B cell (primary cell): ENCODE measurements at regions not wholly inside any gene's neighbourhood (a gene's known extent, or its start where the extent isn't known, plus 50 kb on each side); places are given as distances from the start of the nearest gene placed in this dataset.

Experiments used
- ATAC-seq: fragments of 200-7000 bp; cut with Tn5 transposase; one replicate; pipeline ENCODE4 v1.10.0; 2021; ENCODE audit warnings: low read depth, mild to moderate bottlenecking, moderate number of reproducible peaks, moderate library complexity
- CTCF ChIA-PET: fragments of 350-600 bp; sonication (Branson Sonifier 250); formaldehyde crosslinking; loops from one replicate; lab custom pipeline; 2021; ENCODE audit warnings: antibody characterized with exemption, inconsistent platforms; lab: Charles Lee
- POLR2A ChIA-PET: fragments of 350-600 bp; sonication (Branson Sonifier 250); formaldehyde crosslinking; loops from one replicate; lab custom pipeline; 2021; ENCODE audit warnings: antibody characterized with exemption; lab: Charles Lee
- DNase-seq: peaks from one replicate; pipeline ENCODE4 v3.0.0; 2013
- H2AFZ ChIP-seq: 2 replicates; pipeline ENCODE4 v1.6.1; 2012; ENCODE audit warnings: mild to moderate bottlenecking, low read depth, low read length; ENCODE audit not compliant: insufficient read depth, poor library complexity, severe bottlenecking
- H3K27ac ChIP-seq, 2 donors: 1 replicate in 1 of 2; 2 replicates in 1 of 2; pipeline ENCODE4 v1.5.1; 2012 to 2013; ENCODE audit warnings: low read length in 2 of 2, mild to moderate bottlenecking in 2 of 2, moderate library complexity in 1 of 2
- H3K27me3 ChIP-seq, 4 experiments: fragments of 200-600 bp in 1 of 4; sonication (generic) in 1 of 4; replicated peaks in 1 of 4; 1 replicate in 2 of 4; 2 replicates in 2 of 4; pipeline versions ENCODE4 v1.6.1 to v1.7.0; 2013 to 2016; ENCODE audit warnings: low read length in 3 of 4, mild to moderate bottlenecking in 2 of 4, mixed read lengths in 1 of 4, moderate library complexity in 1 of 4; ENCODE audit not compliant: insufficient read depth in 4 of 4, control insufficient read depth in 3 of 4; ENCODE audit errors: control extremely low read depth in 1 of 4
- H3K36me3 ChIP-seq, 2 experiments: replicated peaks in 1 of 2; 1 replicate in 1 of 2; 2 replicates in 1 of 2; pipeline versions ENCODE4 v1.6.1 to v1.7.1; 2013; ENCODE audit warnings: low read length in 1 of 2; ENCODE audit not compliant: insufficient read depth in 2 of 2, control insufficient read depth in 1 of 2; ENCODE audit errors: control extremely low read depth in 1 of 2, extremely low read depth in 1 of 2
- H3K4me1 ChIP-seq, 2 donors: fragments of 200-600 bp in 1 of 2; sonication (generic) in 1 of 2; 1 replicate in 1 of 2; 2 replicates in 1 of 2; pipeline versions ENCODE4 v1.5.1 to v1.6.1; 2013 to 2017; ENCODE audit warnings: low read length in 2 of 2; ENCODE audit not compliant: control insufficient read depth in 2 of 2, insufficient read depth in 2 of 2
- H3K4me2 ChIP-seq: replicated peaks from 2 replicates; pipeline ENCODE3; 2012; ENCODE audit warnings: mild to moderate bottlenecking, low read depth, low read length; ENCODE audit not compliant: poor library complexity, severe bottlenecking
- H3K4me3 ChIP-seq, 5 experiments: fragments of 200-600 bp in 1 of 5; sonication (generic) in 1 of 5; 1 replicate in 3 of 5; 2 replicates in 2 of 5; pipeline versions ENCODE4 v1.5.1 to v1.7.0; 2011 to 2016; ENCODE audit warnings: low read length in 4 of 5, mild to moderate bottlenecking in 4 of 5, low read depth in 2 of 5, control low read depth in 1 of 5, moderate library complexity in 1 of 5; ENCODE audit not compliant: insufficient read depth in 1 of 5; ENCODE audit errors: control extremely low read depth in 1 of 5, extremely low read depth in 1 of 5
- H3K79me2 ChIP-seq: fragments of 200-600 bp; sonication (generic); one replicate; pipeline ENCODE4 v1.6.0; 2016; ENCODE audit warnings: low read length; ENCODE audit not compliant: control insufficient read depth, insufficient read depth
- H3K9ac ChIP-seq: fragments of 200-600 bp; sonication (generic); 2 replicates; pipeline ENCODE4 v1.6.1; 2017; ENCODE audit warnings: mild to moderate bottlenecking, low read length, moderate library complexity
- H3K9me3 ChIP-seq, 3 donors: one replicate each; pipeline versions ENCODE4 v1.6.1 to v1.7.1; 2013; ENCODE audit warnings: low read length in 2 of 3; ENCODE audit not compliant: control insufficient read depth in 2 of 3, insufficient read depth in 1 of 3; ENCODE audit errors: control extremely low read depth in 1 of 3
- H4K20me1 ChIP-seq: 2 replicates; pipeline ENCODE4 v1.6.0; 2012; ENCODE audit warnings: mild to moderate bottlenecking, low read length; ENCODE audit not compliant: insufficient read depth, control insufficient read depth, poor library complexity, severe bottlenecking
- H3K27ac Mint-ChIP-seq: one replicate; pipeline ENCODE4 v1.8.0; 2021; ENCODE audit warnings: mixed read lengths
- H3K27me3 Mint-ChIP-seq: one replicate; pipeline ENCODE4 v1.8.0; 2021; ENCODE audit warnings: mixed read lengths
- H3K4me1 Mint-ChIP-seq: one replicate; pipeline ENCODE4 v1.8.0; 2021; ENCODE audit warnings: mixed read lengths
- H3K4me3 Mint-ChIP-seq: one replicate; pipeline ENCODE4 v1.8.0; 2021; ENCODE audit warnings: mixed read lengths
- H3K9me3 Mint-ChIP-seq: one replicate; pipeline ENCODE4 v1.8.0; 2022; ENCODE audit warnings: mixed read lengths; ENCODE audit not compliant: insufficient read depth
- CTCF ChIP-seq: fragments of 200-600 bp; IDR thresholded peaks from one replicate; pipeline ENCODE4 v1.8.0; 2022; ENCODE audit warnings: antibody characterized with exemption, mild to moderate bottlenecking
- EZH2 ChIP-seq: IDR thresholded peaks from 2 replicates; pipeline ENCODE4 v1.6.1; 2012; ENCODE audit warnings: borderline replicate concordance, low read depth, mild to moderate bottlenecking, moderate library complexity, low read length; ENCODE audit not compliant: insufficient read depth, poor library complexity, severe bottlenecking
- WGBS: methylation state at CpG from one replicate; pipeline ENCODE4 v1.1.5; 2013; ENCODE audit warnings: missing lambda C conversion rate; ENCODE audit not compliant: insufficient coverage; 5-methylcytosine and 5-hydroxymethylcytosine counted together
- intact Hi-C: fragments of 100-400 bp; cut with micrococcal nuclease; formaldehyde crosslinking; loops from one replicate; pipeline ENCODE4 v1.10.0; 2022

- Histone ChIP-seq H3K79me2 (no peaks in the 10 kb centered on the region), H3K27ac (no peak overlapping the region), H3K4me3 (no peak overlapping the region), H2AFZ (no peak overlapping the region), H3K9me3 (no peaks in the 10 kb centered on the region), H3K4me1 (no peaks in the 10 kb centered on the region), H3K27me3 (peaks cover 0 to 4% (median 0%) of the 10 kb centered on the region in 4 experiments), H3K36me3 (no peaks in the 10 kb centered on the region), H4K20me1 (no peaks in the 10 kb centered on the region), H3K9ac (no peak overlapping the region), H3K4me2 (no peak overlapping the region)
- no peaks in the 10 kb centered on the region for H3K9me3 Mint-ChIP-seq
- ChIA-PET CTCF (interaction anchor here (1.6 kb wide), 1 partner anchor 8 kb away, joined by 10 read pairs; no protein-coding TSS in a partner anchor), POLR2A (no interaction called here)
- ATAC-seq (no peak), DNase-seq (no peak)
- no peaks in the 10 kb centered on the region for H3K4me1 Mint-ChIP-seq
- TF ChIP-seq EZH2 (no peak), CTCF (no peak)
- intact Hi-C loops: no loop called here
- H3K27me3 Mint-ChIP-seq: peaks cover 13% of the 10 kb centered on the region
- H3K4me3 Mint-ChIP-seq: no peak overlapping the region
- WGBS: 37% methylated on average over 4 of the region's 6 CpGs
- no peak overlapping the region for H3K27ac Mint-ChIP-seq
Observed at GRCh38 chr5:61666064-61666621, 334.1 kb downstream of the ZSWIM6 start.

GRCh38 chr5:61667525-61668218, 335.6 kb downstream of the ZSWIM6 start:
- H3K4me3 ChIP-seq: no peak overlapping the region

More at GRCh38 chr5:61667525-61668218, 335.6 kb downstream of the ZSWIM6 start:
- Mint-ChIP-seq H3K27me3 (peaks cover 8% of the 10 kb centered on the region), H3K4me1 (peaks cover 2% of the 10 kb centered on the region), H3K9me3 (no peaks in the 10 kb centered on the region), H3K4me3 (no peak overlapping the region), H3K27ac (no peak overlapping the region)
- Histone ChIP-seq H4K20me1 (no peaks in the 10 kb centered on the region), H3K27ac (no peak overlapping the region), H3K27me3 (peaks cover 0 to 4% (median 0%) of the 10 kb centered on the region in 4 experiments), H3K9ac (no peak overlapping the region), H3K36me3 (no peaks in the 10 kb centered on the region), H3K9me3 (no peaks in the 10 kb centered on the region), H3K4me1 (peaks cover 6 to 7% of the 10 kb centered on the region in 2 donors), H3K4me2 (no peak overlapping the region), H3K79me2 (no peaks in the 10 kb centered on the region), H2AFZ (no peak overlapping the region)
- ChIA-PET CTCF (interaction anchor here (1.0 to 1.6 kb wide), 2 partner anchors 9 to 613 kb away, joined by 5 to 10 read pairs; no protein-coding TSS in a partner anchor), POLR2A (no interaction called here)
- DNase-seq: no peak
- intact Hi-C loops: no loop called here
- ATAC-seq: no peak
- 71% methylated on average over 3 of the region's 6 CpGs for WGBS
- TF ChIP-seq EZH2 (no peak), CTCF (no peak)
